ENCODE measurements at regions not wholly inside any gene's neighbourhood (a gene's known extent, or its start where the extent isn't known, plus 50 kb on each side); places are given as distances from the start of the nearest gene placed in this dataset.
"Not testable (repeated sequence)": the region's sequence is repeated elsewhere in the genome, so short reads cannot be mapped to it uniquely, and the experiment has no call there.

GRCh38 chr6:140204154-140204553 lies 829.7 kb upstream of the CITED2 start:
- TF ChIP-seq CTCF (IDR thresholded peaks at IDR 0.05; ENCODE audit: low read depth, low read length, missing control alignments): no peak
- H3K4me3 ChIP-seq (ENCODE audit: low read depth, low read length): no peak overlapping the region
- in situ Hi-C loops (cut with HindIII; ENCODE audit: low sequenced_read_pairs): no loop called here
- no peak for DNase-seq (ENCODE audit: low read depth)

GRCh38 chr6:140203661-140204147 lies 829.3 kb upstream of the CITED2 start:
- in situ Hi-C loops (cut with HindIII; ENCODE audit: low sequenced_read_pairs): no loop called here
- DNase-seq (ENCODE audit: low read depth): no peak
- no peak overlapping the region for H3K4me3 ChIP-seq (ENCODE audit: low read depth, low read length)
- no peak for TF ChIP-seq CTCF (IDR thresholded peaks at IDR 0.05; ENCODE audit: low read depth, low read length, missing control alignments)

GRCh38 chr6:140202964-140203515 lies 828.6 kb upstream of the CITED2 start:
- TF ChIP-seq CTCF (IDR thresholded peaks at IDR 0.05; ENCODE audit: low read depth, low read length, missing control alignments): no peak
- DNase-seq (ENCODE audit: low read depth): no peak
- in situ Hi-C loops (cut with HindIII; ENCODE audit: low sequenced_read_pairs): no loop called here
- H3K4me3 ChIP-seq (ENCODE audit: low read depth, low read length): no peak overlapping the region

- no peak for DNase-seq (ENCODE audit: low read depth)
- H3K4me3 ChIP-seq (ENCODE audit: low read depth, low read length): no peak overlapping the region
- in situ Hi-C loops (cut with HindIII; ENCODE audit: low sequenced_read_pairs): no loop called here
- no peak for TF ChIP-seq CTCF (IDR thresholded peaks at IDR 0.05; ENCODE audit: low read depth, low read length, missing control alignments)
Measured at GRCh38 chr6:140201787-140202458, 827.5 kb upstream of the CITED2 start.

GRCh38 chr6:140193269-140193668 lies 818.8 kb upstream of the CITED2 start:
- H3K4me3 ChIP-seq (ENCODE audit: low read depth, low read length): no peak overlapping the region
- no peak for TF ChIP-seq CTCF (IDR thresholded peaks at IDR 0.05; ENCODE audit: low read depth, low read length, missing control alignments)
- in situ Hi-C loops (cut with HindIII; ENCODE audit: low sequenced_read_pairs): no loop called here
- no peak for DNase-seq (ENCODE audit: low read depth)

- no peak for TF ChIP-seq CTCF (IDR thresholded peaks at IDR 0.05; ENCODE audit: low read depth, low read length, missing control alignments)
- H3K4me3 ChIP-seq (ENCODE audit: low read depth, low read length): no peak overlapping the region
- no peak for DNase-seq (ENCODE audit: low read depth)
- in situ Hi-C loops (cut with HindIII; ENCODE audit: low sequenced_read_pairs): no loop called here
Measured at GRCh38 chr6:140192018-140192417, 817.6 kb upstream of the CITED2 start.

GRCh38 chr6:140189263-140189662 lies 814.8 kb upstream of the CITED2 start:
- in situ Hi-C loops (cut with HindIII; ENCODE audit: low sequenced_read_pairs); DNase-seq (ENCODE audit: low read depth): not testable (repeated sequence)

More at GRCh38 chr6:140189263-140189662, 814.8 kb upstream of the CITED2 start:
- H3K4me3 ChIP-seq (ENCODE audit: low read depth, low read length): not testable (repeated sequence)
